ENCODE measurements at regions not wholly inside any gene's neighbourhood (a gene's known extent, or its start where the extent isn't known, plus 50 kb on each side); places are given as distances from the start of the nearest gene placed in this dataset.
"Not testable (repeated sequence)": the region's sequence is repeated elsewhere in the genome, so short reads cannot be mapped to it uniquely, and the experiment has no call there.

- H3K4me1 ChIP-seq (ENCODE audit: insufficient read depth, low read length); DNase-seq (ENCODE audit: low spot score); FAIRE-seq; POLR2A ChIA-PET; H3K27me3 ChIP-seq (ENCODE audit: control insufficient read depth in 1 of 2, insufficient read depth in 2 of 2, low read length in 2 of 2); in situ Hi-C loops (cut with HindIII; ENCODE audit: extremely low pct_ligation_motif_present, low pct_unique_long_range_greater_than_20kb); CTCF ChIA-PET (ENCODE audit: low intra/inter-chr PET ratio, low total read pairs); H3K4me3 ChIP-seq (replicated peaks in 1 of 3; ENCODE audit: insufficient read depth in 1 of 3, low read depth in 2 of 3, low read length in 3 of 3); H3K9ac ChIP-seq (ENCODE audit: insufficient read depth, low read depth, low read length); H3K79me2 ChIP-seq (ENCODE audit: insufficient read depth, low read length); BruUV-seq (replicated peaks); H3K9me3 ChIP-seq (ENCODE audit: low read length); ATAC-seq; intact Hi-C loops (cut with micrococcal nuclease; ENCODE audit: unreplicated experiment); H3K4me2 ChIP-seq (ENCODE audit: low read depth, low read length); H2AFZ ChIP-seq (ENCODE audit: low read length); H4K20me1 ChIP-seq (ENCODE audit: insufficient read depth, low read length); H3K27ac ChIP-seq (ENCODE audit: extremely low read length, insufficient read depth, low read length); H3K36me3 ChIP-seq (replicated peaks in 1 of 2; ENCODE audit: control insufficient read depth in 1 of 2, insufficient read depth in 2 of 2, low read length in 2 of 2): not testable (repeated sequence)
- WGBS (ENCODE audit: low lambda C conversion rate), result 100% methylated on average over 1 of the region's 7 CpGs
Measured at GRCh38 chr2:87687550-87688270, 60.2 kb upstream of the PLGLB2 start.

- H3K9me3 ChIP-seq (ENCODE audit: low read length); H3K27ac ChIP-seq (ENCODE audit: extremely low read length, insufficient read depth, low read length); POLR2A ChIA-PET; BruUV-seq (replicated peaks); H3K9ac ChIP-seq (ENCODE audit: insufficient read depth, low read depth, low read length); H4K20me1 ChIP-seq (ENCODE audit: insufficient read depth, low read length); H3K79me2 ChIP-seq (ENCODE audit: insufficient read depth, low read length); in situ Hi-C loops (cut with HindIII; ENCODE audit: extremely low pct_ligation_motif_present, low pct_unique_long_range_greater_than_20kb); H3K4me3 ChIP-seq (replicated peaks in 1 of 3; ENCODE audit: insufficient read depth in 1 of 3, low read depth in 2 of 3, low read length in 3 of 3); FAIRE-seq; H3K4me2 ChIP-seq (ENCODE audit: low read depth, low read length); H3K27me3 ChIP-seq (ENCODE audit: control insufficient read depth in 1 of 2, insufficient read depth in 2 of 2, low read length in 2 of 2); H3K4me1 ChIP-seq (ENCODE audit: insufficient read depth, low read length); intact Hi-C loops (cut with micrococcal nuclease; ENCODE audit: unreplicated experiment); CTCF ChIA-PET (ENCODE audit: low intra/inter-chr PET ratio, low total read pairs); ATAC-seq; DNase-seq (ENCODE audit: low spot score); H2AFZ ChIP-seq (ENCODE audit: low read length); H3K36me3 ChIP-seq (replicated peaks in 1 of 2; ENCODE audit: control insufficient read depth in 1 of 2, insufficient read depth in 2 of 2, low read length in 2 of 2): not testable (repeated sequence)
- WGBS (ENCODE audit: low lambda C conversion rate), result 83% methylated on average over 1 of the region's 1 CpG
Measured at GRCh38 chr2:87691899-87692592, 55.8 kb upstream of the PLGLB2 start.

GRCh38 chr2:87692914-87693313 lies 55.0 kb upstream of the PLGLB2 start:
- intact Hi-C loops (cut with micrococcal nuclease; ENCODE audit: unreplicated experiment); POLR2A ChIA-PET; H3K79me2 ChIP-seq (ENCODE audit: insufficient read depth, low read length); H3K27ac ChIP-seq (ENCODE audit: extremely low read length, insufficient read depth, low read length); ATAC-seq; H3K4me2 ChIP-seq (ENCODE audit: low read depth, low read length); DNase-seq (ENCODE audit: low spot score); in situ Hi-C loops (cut with HindIII; ENCODE audit: extremely low pct_ligation_motif_present, low pct_unique_long_range_greater_than_20kb); H3K27me3 ChIP-seq (ENCODE audit: control insufficient read depth in 1 of 2, insufficient read depth in 2 of 2, low read length in 2 of 2); FAIRE-seq; CTCF ChIA-PET (ENCODE audit: low intra/inter-chr PET ratio, low total read pairs); H3K9me3 ChIP-seq (ENCODE audit: low read length); H3K36me3 ChIP-seq (replicated peaks in 1 of 2; ENCODE audit: control insufficient read depth in 1 of 2, insufficient read depth in 2 of 2, low read length in 2 of 2); H3K4me1 ChIP-seq (ENCODE audit: insufficient read depth, low read length); H3K9ac ChIP-seq (ENCODE audit: insufficient read depth, low read depth, low read length); H2AFZ ChIP-seq (ENCODE audit: low read length); H4K20me1 ChIP-seq (ENCODE audit: insufficient read depth, low read length); BruUV-seq (replicated peaks); H3K4me3 ChIP-seq (replicated peaks in 1 of 3; ENCODE audit: insufficient read depth in 1 of 3, low read depth in 2 of 3, low read length in 3 of 3): not testable (repeated sequence)
- WGBS (ENCODE audit: low lambda C conversion rate), result 93% methylated on average over 2 of the region's 2 CpGs

- POLR2A ChIA-PET; H3K27ac ChIP-seq (ENCODE audit: extremely low read length, insufficient read depth, low read length); H3K9ac ChIP-seq (ENCODE audit: insufficient read depth, low read depth, low read length); H3K4me1 ChIP-seq (ENCODE audit: insufficient read depth, low read length); CTCF ChIA-PET (ENCODE audit: low intra/inter-chr PET ratio, low total read pairs); intact Hi-C loops (cut with micrococcal nuclease; ENCODE audit: unreplicated experiment); H4K20me1 ChIP-seq (ENCODE audit: insufficient read depth, low read length); in situ Hi-C loops (cut with HindIII; ENCODE audit: extremely low pct_ligation_motif_present, low pct_unique_long_range_greater_than_20kb); H3K4me2 ChIP-seq (ENCODE audit: low read depth, low read length); H2AFZ ChIP-seq (ENCODE audit: low read length); DNase-seq (ENCODE audit: low spot score); H3K27me3 ChIP-seq (ENCODE audit: control insufficient read depth in 1 of 2, insufficient read depth in 2 of 2, low read length in 2 of 2); H3K9me3 ChIP-seq (ENCODE audit: low read length); H3K36me3 ChIP-seq (replicated peaks in 1 of 2; ENCODE audit: control insufficient read depth in 1 of 2, insufficient read depth in 2 of 2, low read length in 2 of 2); H3K4me3 ChIP-seq (replicated peaks in 1 of 3; ENCODE audit: insufficient read depth in 1 of 3, low read depth in 2 of 3, low read length in 3 of 3); H3K79me2 ChIP-seq (ENCODE audit: insufficient read depth, low read length); ATAC-seq; BruUV-seq (replicated peaks); FAIRE-seq: not testable (repeated sequence)
- 26% methylated on average over 1 of the region's 1 CpG for WGBS (ENCODE audit: low lambda C conversion rate)
Measured at GRCh38 chr2:87693882-87694281, 54.0 kb upstream of the PLGLB2 start.
